Vagina (tissue), 2 donors: ENCODE measurements at regions not wholly inside any gene's neighbourhood (a gene's known extent, or its start where the extent isn't known, plus 50 kb on each side); places are given as distances from the start of the nearest gene placed in this dataset.

Source experiments
- DNase-seq, 2 donors: peaks; one replicate each; pipeline ENCODE4 v3.0.0-alpha.2; 2017; ENCODE audit errors: extremely low spot score in 2 of 2
- H3K27ac ChIP-seq: fragments of 200-600 bp; sonication (generic); one replicate; pipeline ENCODE4 v1.5.1; 2019
- H3K27me3 ChIP-seq: fragments of 200-600 bp; sonication (generic); one replicate; pipeline ENCODE4 v1.5.1; 2019
- H3K36me3 ChIP-seq, 2 donors: fragments of 200-600 bp; sonication (generic); one replicate each; pipeline ENCODE4 v1.5.1; 2017 to 2019
- H3K4me1 ChIP-seq: fragments of 200-600 bp; sonication (generic); one replicate; pipeline ENCODE4 v1.5.1; 2019
- H3K4me3 ChIP-seq, 2 donors: fragments of 200-600 bp; sonication (generic); 1 replicate in 1 of 2; 2 replicates in 1 of 2; pipeline ENCODE4 v1.5.1; 2016 to 2019
- H3K9me3 ChIP-seq: fragments of 200-600 bp; sonication (generic); one replicate; pipeline ENCODE4 v1.5.1; 2019
- CTCF ChIP-seq, 3 experiments: fragments of 450-650 bp in 2 of 3; fragments of 200-600 bp in 1 of 3; sonication (generic) in 1 of 3; IDR thresholded peaks; one replicate each; pipeline ENCODE4 v1.5.1; 2017 to 2019; ENCODE audit warnings: antibody characterized with exemption in 3 of 3, mild to moderate bottlenecking in 2 of 3, moderate library complexity in 2 of 3
- POLR2A ChIP-seq, 2 donors: fragments of 450-650 bp; IDR thresholded peaks; one replicate each; pipeline ENCODE4 v1.6.1; 2017; ENCODE audit warnings: antibody characterized with exemption in 2 of 2, mild to moderate bottlenecking in 2 of 2, moderate library complexity in 2 of 2
- POLR2AphosphoS5 ChIP-seq, 2 donors: sonication (generic); formaldehyde crosslinking; IDR thresholded peaks; one replicate each; pipeline ENCODE4 v1.9.0; 2017; ENCODE audit warnings: antibody characterized with exemption in 2 of 2, mild to moderate bottlenecking in 2 of 2, low read depth in 1 of 2; ENCODE audit not compliant: insufficient read depth in 1 of 2
- intact Hi-C: fragments of 100-400 bp; cut with DNase I; formaldehyde crosslinking; loops from one replicate; pipeline ENCODE4 v1.15.1; 2023

- no peaks in the 10 kb centered on the region for H3K9me3 ChIP-seq
- H3K36me3 ChIP-seq: no peaks in the 10 kb centered on the region
- no peak overlapping the region for H3K27ac ChIP-seq
- TF ChIP-seq POLR2AphosphoS5 (IDR thresholded peaks at IDR 0.05; ENCODE audit: insufficient read depth in 1 of 2, low read depth in 1 of 2) (no peak), CTCF (IDR thresholded peaks at IDR 0.05) (no peak), POLR2A (IDR thresholded peaks at IDR 0.05) (no peak)
- no peaks in the 10 kb centered on the region for H3K4me1 ChIP-seq
- no peak for DNase-seq
- intact Hi-C loops: no loop called here
- H3K4me3 ChIP-seq: no peak overlapping the region
- no peaks in the 10 kb centered on the region for H3K27me3 ChIP-seq
Measured at GRCh38 chr13:58165617-58166016, 534.1 kb downstream of the PCDH17 start.

GRCh38 chr13:58181111-58181510 lies 549.6 kb downstream of the PCDH17 start:
- no peak for DNase-seq
- intact Hi-C loops: no loop called here
- TF ChIP-seq CTCF (IDR thresholded peaks at IDR 0.05) (no peak), POLR2AphosphoS5 (IDR thresholded peaks at IDR 0.05; ENCODE audit: insufficient read depth in 1 of 2, low read depth in 1 of 2) (no peak), POLR2A (IDR thresholded peaks at IDR 0.05) (no peak)

GRCh38 chr13:58187881-58188280 lies 556.3 kb downstream of the PCDH17 start:
- no peak overlapping the region for H3K27ac ChIP-seq
- TF ChIP-seq CTCF (IDR thresholded peaks at IDR 0.05) (no peak), POLR2A (IDR thresholded peaks at IDR 0.05) (no peak), POLR2AphosphoS5 (IDR thresholded peaks at IDR 0.05; ENCODE audit: insufficient read depth in 1 of 2, low read depth in 1 of 2) (no peak)
- no peaks in the 10 kb centered on the region for H3K4me1 ChIP-seq
- no peak overlapping the region for H3K4me3 ChIP-seq
- no peaks in the 10 kb centered on the region for H3K27me3 ChIP-seq
- no peaks in the 10 kb centered on the region for H3K9me3 ChIP-seq
- DNase-seq: no peak
- H3K36me3 ChIP-seq: no peaks in the 10 kb centered on the region
- intact Hi-C loops: no loop called here

More at GRCh38 chr13:58181111-58181510, 549.6 kb downstream of the PCDH17 start:
- no peak overlapping the region for H3K27ac ChIP-seq
- no peaks in the 10 kb centered on the region for H3K4me1 ChIP-seq
- no peaks in the 10 kb centered on the region for H3K9me3 ChIP-seq
- no peaks in the 10 kb centered on the region for H3K27me3 ChIP-seq
- H3K36me3 ChIP-seq: no peaks in the 10 kb centered on the region
- H3K4me3 ChIP-seq: no peak overlapping the region

- TF ChIP-seq POLR2AphosphoS5 (IDR thresholded peaks at IDR 0.05; ENCODE audit: insufficient read depth in 1 of 2, low read depth in 1 of 2): no peak
- no peak for TF ChIP-seq CTCF (IDR thresholded peaks at IDR 0.05)
- no peak for TF ChIP-seq POLR2A (IDR thresholded peaks at IDR 0.05)
- no peak for DNase-seq
- no peaks in the 10 kb centered on the region for H3K27me3 ChIP-seq
- H3K27ac ChIP-seq: no peak overlapping the region
- H3K9me3 ChIP-seq: no peaks in the 10 kb centered on the region
- intact Hi-C loops: no loop called here
- H3K4me3 ChIP-seq: no peak overlapping the region
- H3K36me3 ChIP-seq: no peaks in the 10 kb centered on the region
- no peaks in the 10 kb centered on the region for H3K4me1 ChIP-seq
Measured at GRCh38 chr13:58190577-58190976, 559.0 kb downstream of the PCDH17 start.

- intact Hi-C loops: no loop called here
- Histone ChIP-seq H3K4me1 (no peaks in the 10 kb centered on the region), H3K4me3 (no peak overlapping the region), H3K27me3 (no peaks in the 10 kb centered on the region), H3K36me3 (no peaks in the 10 kb centered on the region), H3K9me3 (no peaks in the 10 kb centered on the region), H3K27ac (no peak overlapping the region)
- DNase-seq: no peak
- TF ChIP-seq POLR2AphosphoS5 (IDR thresholded peaks at IDR 0.05; ENCODE audit: insufficient read depth in 1 of 2, low read depth in 1 of 2) (no peak), CTCF (IDR thresholded peaks at IDR 0.05) (no peak), POLR2A (IDR thresholded peaks at IDR 0.05) (no peak)
Measured at GRCh38 chr13:58191754-58192153, 560.2 kb downstream of the PCDH17 start.
